Endothelial cell of umbilical vein (primary cell): ENCODE measurements at regions not wholly inside any gene's neighbourhood (a gene's known extent, or its start where the extent isn't known, plus 50 kb on each side); places are given as distances from the start of the nearest gene placed in this dataset.

Source experiments
- BruUV-seq: library from RNA; stranded (reverse); fragments of 400-500 nt; replicated peaks from 2 replicates; lab custom pipeline; 2021; lab: Mats Ljungman, UMichigan
- CTCF ChIA-PET: fragments of 300-600, 350-600 bp; sonication (Branson Sonifier 250); formaldehyde crosslinking; loops from one replicate; lab custom pipeline; 2021; ENCODE audit warnings: antibody characterized with exemption, inconsistent platforms; lab: Charles Lee
- POLR2A ChIA-PET: fragments of 300-600, 350-600 bp; sonication (Branson Sonifier 250); formaldehyde crosslinking; loops from one replicate; lab custom pipeline; 2021; ENCODE audit warnings: antibody characterized with exemption, inconsistent platforms; lab: Charles Lee
- DNase-seq: peaks from one replicate; pipeline ENCODE4 v3.0.0-alpha.2; 2011; ENCODE audit warnings: low read depth, low spot score
- FAIRE-seq: peaks from 2 replicates; lab custom pipeline; 2011; peaks lifted over from hg19 to GRCh38; lab: Jason Lieb, UNC
- H2AFZ ChIP-seq: 2 replicates; pipeline ENCODE4 v1.6.0; 2012; ENCODE audit warnings: low read depth, low read length, control low read depth, inconsistent platforms
- H3K27ac ChIP-seq: 2 replicates; pipeline ENCODE4 v1.5.1; 2011; ENCODE audit warnings: low read depth, mild to moderate bottlenecking, control low read depth, low read length, moderate library complexity; ENCODE audit not compliant: insufficient read depth
- H3K27me3 ChIP-seq, 2 experiments: 2 replicates each; pipeline versions ENCODE4 v1.6.0 to v1.6.1; 2011; ENCODE audit warnings: low read length in 2 of 2, mixed read lengths in 1 of 2; ENCODE audit not compliant: control insufficient read depth in 2 of 2, insufficient read depth in 2 of 2
- H3K36me3 ChIP-seq, 2 experiments: 2 replicates in 1 of 2; 3 replicates in 1 of 2; pipeline ENCODE4 v1.5.1; 2011; ENCODE audit warnings: low read length in 2 of 2, mild to moderate bottlenecking in 1 of 2, moderate library complexity in 1 of 2; ENCODE audit not compliant: control insufficient read depth in 2 of 2, insufficient read depth in 2 of 2; ENCODE audit errors: extremely low read depth in 1 of 2
- H3K4me1 ChIP-seq: 3 replicates; pipeline ENCODE4 v1.5.1; 2011; ENCODE audit warnings: mild to moderate bottlenecking, low read length; ENCODE audit not compliant: control insufficient read depth, insufficient read depth; ENCODE audit errors: extremely low read depth
- H3K4me2 ChIP-seq: 2 replicates; pipeline ENCODE4 v1.6.1; 2011; ENCODE audit warnings: low read length, control low read depth, mixed read lengths; ENCODE audit not compliant: insufficient read depth
- H3K4me3 ChIP-seq, 3 experiments: fragments of 200-600 bp in 1 of 3; sonication (generic), shearing (Covaris generic) in 1 of 3; replicated peaks in 1 of 3; 2 replicates each; pipeline ENCODE4 v1.5.1; 2011 to 2016; ENCODE audit warnings: control low read depth in 3 of 3, low read length in 3 of 3, mild to moderate bottlenecking in 2 of 3, inconsistent platforms in 1 of 3, low read depth in 1 of 3, moderate library complexity in 1 of 3; ENCODE audit not compliant: insufficient read depth in 1 of 3
- H3K79me2 ChIP-seq: 2 replicates; pipeline ENCODE4 v1.6.0; 2012; ENCODE audit warnings: low read length, inconsistent platforms; ENCODE audit not compliant: control insufficient read depth, insufficient read depth
- H3K9ac ChIP-seq: replicated peaks from 2 replicates; pipeline ENCODE3; 2011; ENCODE audit warnings: low read length, control low read depth; ENCODE audit not compliant: insufficient read depth; ENCODE audit errors: extremely low read depth
- H3K9me1 ChIP-seq: replicated peaks from 3 replicates; pipeline ENCODE4 v1.6.0; 2011; ENCODE audit warnings: mild to moderate bottlenecking, low read length; ENCODE audit not compliant: control insufficient read depth, insufficient read depth; ENCODE audit errors: extremely low read depth
- H3K9me3 ChIP-seq: replicated peaks from 2 replicates; pipeline ENCODE4 v1.5.1; 2012; ENCODE audit warnings: low read length, inconsistent platforms; ENCODE audit not compliant: control insufficient read depth, insufficient read depth
- H4K20me1 ChIP-seq: replicated peaks from 2 replicates; pipeline ENCODE3; 2011; ENCODE audit warnings: mild to moderate bottlenecking, low read length; ENCODE audit not compliant: control insufficient read depth, insufficient read depth; ENCODE audit errors: extremely low read depth
- EZH2 ChIP-seq: IDR thresholded peaks from 2 replicates; pipeline ENCODE4 v1.6.1; 2012; ENCODE audit warnings: borderline replicate concordance, low read depth, mild to moderate bottlenecking, moderate library complexity, low read length, inconsistent platforms; ENCODE audit not compliant: severe bottlenecking
- FOS ChIP-seq: IDR thresholded peaks from 2 replicates; pipeline ENCODE4 v1.6.1; 2011; ENCODE audit warnings: mild to moderate bottlenecking, low read length, moderate library complexity, borderline replicate concordance; ENCODE audit not compliant: insufficient read depth
- GATA2 ChIP-seq: IDR thresholded peaks from 2 replicates; pipeline ENCODE4 v1.7.0; 2011; ENCODE audit warnings: low read depth, mild to moderate bottlenecking, moderate library complexity, mixed read lengths, low read length; ENCODE audit not compliant: insufficient read length, insufficient read depth
- JUN ChIP-seq: IDR thresholded peaks from 2 replicates; pipeline ENCODE4 v1.6.1; 2011; ENCODE audit warnings: borderline replicate concordance, low read depth; ENCODE audit not compliant: insufficient read length, insufficient read depth
- MAX ChIP-seq: IDR thresholded peaks from 2 replicates; pipeline ENCODE4 v1.6.1; 2011; ENCODE audit not compliant: insufficient read depth, insufficient read length
- MYC ChIP-seq: IDR thresholded peaks from one replicate; pipeline ENCODE4 v1.6.1; 2011; ENCODE audit warnings: mild to moderate bottlenecking, low read depth, low read length
- POLR2A ChIP-seq: IDR thresholded peaks from 2 replicates; pipeline ENCODE4 v1.6.1; 2012; ENCODE audit warnings: low read depth, mild to moderate bottlenecking, control low read depth, low read length
- POLR2AphosphoS5 ChIP-seq: IDR thresholded peaks from 2 replicates; pipeline ENCODE4 v1.6.1; 2012; ENCODE audit warnings: low read depth, mild to moderate bottlenecking, control low read depth, low read length, moderate library complexity; ENCODE audit not compliant: insufficient read depth
- dilution Hi-C: fragments of 300-500 bp; cut with MboI; formaldehyde crosslinking; loops from one replicate; pipeline ENCODE4 v1.15.0; 2019; ENCODE audit warnings: low sequenced_read_pairs; ENCODE audit not compliant: extremely low pct_ligation_motif_present
- intact Hi-C: fragments of 100-400 bp; cut with micrococcal nuclease; formaldehyde crosslinking; loops from one replicate; pipeline ENCODE4 v1.10.0; 2022
- TF ChIP-seq, protein P1 (sequence below), 2 donors: IDR thresholded peaks; 1 replicate in 1 of 2; 2 replicates in 1 of 2; pipeline ENCODE4 v1.5.1; 2011; ENCODE audit warnings: low read length in 2 of 2, mild to moderate bottlenecking in 2 of 2, moderate library complexity in 2 of 2, control low read depth in 1 of 2, inconsistent platforms in 1 of 2, low read depth in 1 of 2; ENCODE audit not compliant: insufficient read depth in 1 of 2; ENCODE audit errors: extremely low read depth in 1 of 2

DNA sequence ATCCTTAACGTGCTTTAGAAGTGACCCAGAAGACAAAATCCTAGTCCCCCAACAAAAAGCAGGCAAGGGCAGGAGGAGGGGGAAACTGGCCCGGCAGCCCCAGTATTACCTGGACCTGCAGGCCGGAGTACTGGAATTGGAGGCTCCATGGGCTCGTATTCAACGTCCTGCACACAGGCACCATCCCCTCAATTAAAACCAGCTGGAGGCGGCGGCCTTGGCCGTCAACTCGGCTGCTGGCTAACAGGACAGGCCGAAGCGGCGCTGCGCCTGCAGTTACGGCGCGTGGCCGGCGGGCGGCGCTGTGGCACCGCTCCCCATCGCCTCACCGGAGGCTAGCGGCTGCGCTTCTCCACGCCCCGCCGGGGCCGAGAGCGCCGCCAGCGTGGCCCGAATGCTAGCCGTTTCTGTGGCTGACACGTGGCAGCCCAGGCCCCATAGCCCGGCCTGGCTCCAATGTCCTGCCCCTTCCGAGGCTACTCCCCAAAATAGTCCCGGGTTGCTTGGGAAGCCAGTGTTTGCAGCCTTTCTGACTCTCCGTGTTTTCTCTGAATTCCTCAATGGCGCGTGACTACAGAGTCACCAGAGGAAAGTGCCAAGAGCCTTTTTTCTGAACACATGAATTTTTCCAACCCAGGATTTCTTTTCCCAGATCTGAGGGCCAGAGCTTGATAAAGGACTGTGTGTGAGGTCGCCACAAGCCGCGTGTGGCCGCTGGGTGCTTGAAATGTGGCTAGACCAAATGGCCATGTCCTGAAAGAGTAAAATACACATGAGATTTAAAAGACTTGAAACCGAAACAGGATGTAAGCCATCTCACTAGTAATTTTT, 82.5 kb downstream of the HHIPL2 start:
- Histone ChIP-seq H3K9me3 (no peaks in the 10 kb centered on the region), H3K27me3 (peaks cover 6 to 7% of the 10 kb centered on the region in 2 experiments), H3K4me3 (peak overlapping the region; percentile 49 to 71 (median 53)), H3K4me1 (peaks cover 2% of the 10 kb centered on the region), H4K20me1 (no peaks in the 10 kb centered on the region), H3K9ac (peak overlapping the region; percentile 86), H2AFZ (peak overlapping the region; percentile 86), H3K9me1 (no peaks in the 10 kb centered on the region), H3K36me3 (no peaks in the 10 kb centered on the region), H3K27ac (peak overlapping the region; percentile 83), H3K79me2 (no peaks in the 10 kb centered on the region), H3K4me2 (peak overlapping the region; percentile 89)
- FAIRE-seq, result peak; percentile 95
- CTCF ChIA-PET, result interaction anchor here (0.6 to 4.5 kb wide), 23 partner anchors 10 to 1679 kb away, joined by 3 to 154 read pairs (median 5); partner anchors contain the start of genes AIDA, BROX, MTARC1 and TAF1A
- POLR2A ChIA-PET, result interaction anchor here (0.6 to 1.3 kb wide), 3 partner anchors 169 to 1424 kb away, joined by 3 to 9 read pairs (median 6); no protein-coding TSS in a partner anchor
- intact Hi-C loops, result loop anchor here (1.0 to 5.0 kb wide), 8 partner anchors 125 to 657 kb away; no protein-coding TSS in a partner anchor
- DNase-seq, result peak; percentile 97
- BruUV-seq, result TSS peak; percentile 93
- TF ChIP-seq MYC, result peak; percentile 77
- TF ChIP-seq GATA2, result no peak
- TF ChIP-seq, protein P1, sequence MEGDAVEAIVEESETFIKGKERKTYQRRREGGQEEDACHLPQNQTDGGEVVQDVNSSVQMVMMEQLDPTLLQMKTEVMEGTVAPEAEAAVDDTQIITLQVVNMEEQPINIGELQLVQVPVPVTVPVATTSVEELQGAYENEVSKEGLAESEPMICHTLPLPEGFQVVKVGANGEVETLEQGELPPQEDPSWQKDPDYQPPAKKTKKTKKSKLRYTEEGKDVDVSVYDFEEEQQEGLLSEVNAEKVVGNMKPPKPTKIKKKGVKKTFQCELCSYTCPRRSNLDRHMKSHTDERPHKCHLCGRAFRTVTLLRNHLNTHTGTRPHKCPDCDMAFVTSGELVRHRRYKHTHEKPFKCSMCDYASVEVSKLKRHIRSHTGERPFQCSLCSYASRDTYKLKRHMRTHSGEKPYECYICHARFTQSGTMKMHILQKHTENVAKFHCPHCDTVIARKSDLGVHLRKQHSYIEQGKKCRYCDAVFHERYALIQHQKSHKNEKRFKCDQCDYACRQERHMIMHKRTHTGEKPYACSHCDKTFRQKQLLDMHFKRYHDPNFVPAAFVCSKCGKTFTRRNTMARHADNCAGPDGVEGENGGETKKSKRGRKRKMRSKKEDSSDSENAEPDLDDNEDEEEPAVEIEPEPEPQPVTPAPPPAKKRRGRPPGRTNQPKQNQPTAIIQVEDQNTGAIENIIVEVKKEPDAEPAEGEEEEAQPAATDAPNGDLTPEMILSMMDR (IDR thresholded peaks at IDR 0.05; ENCODE audit: extremely low read depth in 1 of 2, insufficient read depth in 1 of 2, low read depth in 1 of 2, low read length in 2 of 2), result peak; percentile 95 to 100
- TF ChIP-seq EZH2, result no peak
- TF ChIP-seq FOS, result no peak
- TF ChIP-seq JUN, result no peak
- TF ChIP-seq POLR2A, result peak; percentile 80
- TF ChIP-seq MAX, result peak; percentile 94
- TF ChIP-seq POLR2AphosphoS5, result peak; percentile 77
- dilution Hi-C loops, result no loop called here
